Activated CD4-positive, alpha-beta T cell treated with anti-CD3 and anti-CD28 coated beads, Interleukin-2, Interleukin-4, amounts not matched to agents 100 ng/mL and 50 ng/mL, durations not matched to agents 16 hours and 8 hours (primary cell): ENCODE measurements at regions not wholly inside any gene's neighbourhood (a gene's known extent, or its start where the extent isn't known, plus 50 kb on each side); places are given as distances from the start of the nearest gene placed in this dataset.

Experiments
- DNase-seq: peaks from one replicate; pipeline ENCODE4 v3.0.0-alpha.2; 2020; ENCODE audit warnings: low spot score

DNA sequence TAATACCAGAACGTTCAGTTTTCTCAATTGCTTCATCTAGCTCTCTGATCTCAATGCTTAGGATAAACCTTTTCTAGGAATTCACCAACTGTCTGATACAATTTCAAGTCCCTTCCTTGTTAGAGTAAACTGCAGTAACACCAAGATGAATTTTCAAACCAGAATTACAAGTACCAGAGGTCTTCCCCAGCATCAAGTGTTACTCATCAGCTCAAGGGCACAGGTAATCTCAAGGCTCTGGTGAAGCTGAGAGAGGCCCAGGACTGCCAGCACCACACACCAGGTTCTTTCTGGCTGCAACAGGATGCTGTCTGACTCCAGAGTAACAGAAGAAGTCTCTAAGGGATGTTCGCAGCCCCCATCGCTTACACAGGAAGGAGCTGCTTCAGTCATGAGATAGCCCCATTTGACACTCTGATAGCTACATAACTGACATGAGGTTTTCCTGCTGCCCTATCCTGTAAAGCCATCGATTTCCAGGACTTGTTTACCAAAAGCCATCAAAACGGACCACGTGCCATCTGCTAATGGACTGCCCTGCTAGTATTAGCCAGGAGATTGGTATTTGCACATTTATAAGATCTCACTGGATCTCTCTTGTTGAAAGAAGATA lies 549.4 kb downstream of the UTRN start:
- DNase-seq, result no peak

- no peak for DNase-seq
Measured at GRCh38 chr6:144835322-144835973, 550.3 kb downstream of the UTRN start.

DNA sequence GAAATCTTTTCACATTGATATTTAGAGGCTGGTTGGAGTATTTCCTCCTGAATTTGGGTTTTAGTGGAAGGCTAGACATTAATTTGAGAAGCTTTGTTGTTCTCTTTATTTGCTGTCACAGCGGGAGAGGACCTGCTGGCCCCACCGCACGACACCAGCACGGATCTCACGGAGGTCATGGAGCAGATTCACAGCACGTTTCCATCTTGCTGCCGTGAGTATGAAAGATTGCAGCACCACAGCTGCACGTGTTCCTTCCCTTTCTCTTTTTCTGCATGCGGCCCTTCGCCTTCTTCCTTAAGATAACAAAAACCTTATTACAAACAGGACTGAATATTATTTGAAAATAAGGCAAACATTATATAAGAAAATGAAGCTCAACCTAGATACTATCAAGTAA lies 555.5 kb downstream of the UTRN start:
- DNase-seq, result no peak

- no peak for DNase-seq
Measured at GRCh38 chr6:144843701-144844100, 558.6 kb downstream of the UTRN start.

DNA sequence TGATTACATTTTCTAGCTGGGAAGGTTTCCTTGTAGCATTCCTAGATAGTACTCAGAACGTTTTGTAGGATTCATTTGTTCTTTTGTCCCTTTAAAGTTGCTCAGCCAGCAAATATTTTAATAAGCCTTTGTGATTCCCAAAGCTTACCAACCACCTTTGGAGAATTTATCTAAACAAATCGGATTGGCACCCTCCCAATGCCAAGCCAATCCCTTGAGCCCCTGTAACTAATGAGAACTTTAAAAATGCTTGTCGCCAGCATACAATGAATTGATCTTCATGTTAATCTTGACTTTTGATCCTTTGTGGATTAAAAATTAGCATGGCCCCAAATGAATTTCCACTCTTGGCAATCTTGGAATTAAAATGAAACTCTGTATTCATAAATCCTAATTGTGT lies 559.5 kb downstream of the UTRN start:
- no peak for DNase-seq

DNA sequence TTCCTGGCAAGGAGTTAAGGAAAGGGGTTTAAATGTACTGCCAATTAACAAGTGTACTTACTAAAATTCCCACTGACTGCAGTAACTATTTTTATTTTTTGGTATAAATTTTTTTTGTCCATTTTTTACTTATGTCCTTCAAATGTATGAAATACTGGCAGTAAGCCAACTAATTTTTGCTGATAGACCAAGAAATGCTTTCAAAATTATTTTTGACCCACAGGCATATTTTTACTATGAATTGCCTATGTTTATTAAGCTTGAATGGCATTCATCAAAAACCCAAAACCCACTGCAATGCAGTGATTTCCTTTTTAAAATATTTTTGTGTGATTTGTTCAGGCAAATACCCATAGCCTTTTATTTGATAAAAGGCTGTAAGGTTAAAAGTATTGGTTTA lies 560.1 kb downstream of the UTRN start:
- no peak for DNase-seq

DNA sequence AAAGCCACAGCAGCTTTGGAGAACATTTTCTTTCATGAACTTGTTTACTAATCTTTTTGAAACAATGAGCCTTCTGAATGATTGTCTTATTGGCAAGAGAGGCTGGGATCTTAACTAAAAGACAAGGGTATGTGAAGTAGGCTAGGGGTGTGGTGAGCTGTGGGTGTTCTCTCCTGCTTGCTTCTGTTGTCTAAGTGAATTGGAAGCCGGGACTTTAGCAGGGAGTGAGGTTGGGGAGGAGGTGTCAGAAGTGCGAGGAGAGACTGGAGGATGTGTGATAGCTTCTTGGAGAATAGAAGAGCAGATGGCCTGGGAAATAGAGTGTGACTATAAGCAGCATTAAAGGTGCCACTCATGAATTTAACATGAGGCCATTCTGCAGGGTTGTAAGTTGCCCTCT lies 562.8 kb downstream of the UTRN start:
- no peak for DNase-seq

DNA sequence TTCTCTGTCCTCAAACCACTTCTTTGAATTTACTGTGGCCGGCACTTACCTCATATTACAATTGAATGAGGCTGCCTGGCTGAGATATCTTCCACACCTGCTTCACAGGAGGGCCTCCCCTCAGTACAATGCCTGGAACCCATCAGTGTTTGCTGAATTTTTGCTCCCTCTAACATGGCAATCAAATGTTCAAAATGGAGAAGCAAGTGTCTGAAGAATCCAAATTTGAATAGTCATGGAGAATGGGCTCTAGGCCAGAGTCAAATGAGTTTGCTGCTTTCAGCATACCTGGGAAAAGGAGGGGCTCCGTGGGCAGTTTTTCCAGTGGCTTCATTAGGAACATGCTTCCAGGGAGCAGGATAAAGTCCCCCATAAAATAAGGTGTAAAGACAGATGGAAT lies 564.8 kb downstream of the UTRN start:
- no peak for DNase-seq

GRCh38 chr6:144853603-144854002 lies 568.5 kb downstream of the UTRN start:
- no peak for DNase-seq

- DNase-seq, result no peak
Measured at GRCh38 chr6:144854654-144855053, 569.5 kb downstream of the UTRN start.

DNA sequence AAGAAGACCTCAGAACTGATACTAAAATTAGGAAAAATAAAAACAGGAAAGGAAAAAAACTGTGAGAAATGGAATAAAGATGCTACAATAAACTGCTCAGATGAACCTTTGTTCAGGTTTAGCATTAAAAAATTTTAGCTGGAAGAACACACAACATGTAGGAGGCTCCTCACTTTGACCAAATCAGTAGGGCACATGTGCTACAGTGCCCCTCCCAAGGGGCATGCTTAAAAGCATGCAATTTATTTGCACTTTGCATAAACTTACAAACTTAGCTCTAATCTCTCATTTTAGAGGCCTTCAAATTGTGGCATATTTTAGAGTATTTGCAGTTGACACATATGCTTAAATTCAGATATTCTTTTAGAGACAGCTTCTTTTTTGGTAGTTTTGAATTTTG lies 570.2 kb downstream of the UTRN start:
- no peak for DNase-seq

DNA sequence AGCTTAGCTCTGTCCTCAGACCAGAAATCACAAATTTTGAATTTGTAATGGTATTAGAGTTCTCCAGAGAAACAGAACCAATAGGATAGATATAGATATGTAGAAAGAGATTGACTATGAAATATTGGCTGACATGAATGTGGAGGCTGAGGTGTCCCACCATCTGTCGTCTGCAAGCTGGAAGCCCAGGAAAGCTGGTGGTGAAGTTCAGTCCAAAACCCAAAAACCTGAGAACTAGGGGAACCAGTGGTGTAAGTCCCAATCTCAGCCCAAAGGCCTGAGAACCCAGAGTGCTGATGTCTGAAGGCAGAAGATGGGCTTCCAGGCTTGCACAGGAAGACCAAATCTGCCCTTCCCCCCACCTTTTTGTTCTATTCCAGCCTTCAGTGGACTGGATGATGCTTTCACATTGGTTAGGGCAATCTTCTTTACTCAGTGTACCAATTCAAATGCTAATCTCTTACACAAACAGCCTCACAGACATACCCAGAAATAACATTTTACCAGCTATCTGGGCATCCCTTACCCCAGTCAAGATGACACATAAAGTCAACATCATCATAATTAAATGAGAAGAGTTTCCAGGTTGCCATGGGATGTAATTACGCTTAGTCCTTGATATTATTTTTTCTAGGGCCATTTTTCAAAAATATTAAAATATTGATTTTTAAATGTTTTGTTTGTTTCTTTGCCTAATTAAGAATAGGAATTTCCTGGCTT lies 570.8 kb downstream of the UTRN start:
- DNase-seq, result no peak

DNA sequence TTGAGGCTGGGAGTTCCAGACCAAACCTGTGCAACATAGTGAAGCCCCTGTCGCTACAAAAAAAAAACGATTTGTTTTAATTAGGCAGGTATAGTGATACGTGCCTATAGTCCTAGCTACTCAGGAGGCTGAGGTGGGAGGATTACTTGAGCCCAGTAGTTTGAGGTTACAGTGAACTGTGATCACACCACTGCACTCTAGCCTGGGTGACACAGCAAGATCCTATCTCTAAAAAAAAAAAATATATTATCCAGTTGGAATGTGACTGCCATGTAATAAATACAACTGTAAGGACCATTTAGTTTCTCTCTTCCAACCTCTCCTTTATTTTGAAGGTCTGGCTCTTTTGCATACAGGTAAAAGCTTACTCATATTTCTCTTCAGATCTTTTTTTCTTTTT lies 571.5 kb downstream of the UTRN start:
- DNase-seq, result no peak

DNA sequence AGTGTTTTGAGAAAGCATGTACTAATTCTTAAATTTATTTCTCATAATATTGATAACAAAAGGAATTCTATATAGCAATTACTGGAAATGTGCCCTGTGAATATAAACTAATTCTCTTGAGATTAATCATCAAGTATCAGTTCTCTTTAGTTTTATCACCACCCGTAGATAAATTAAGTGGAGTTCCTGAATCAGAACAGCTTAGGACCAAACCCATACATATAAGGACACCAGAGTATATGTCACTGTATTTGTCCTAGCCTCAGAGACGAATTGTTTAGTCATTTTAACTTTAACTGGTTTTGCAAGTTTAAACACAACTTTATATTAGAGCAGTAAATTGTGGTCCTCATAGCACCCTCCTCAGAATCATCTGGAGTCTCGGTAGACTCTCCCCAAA lies 572.0 kb downstream of the UTRN start:
- DNase-seq, result no peak

- no peak for DNase-seq
Measured at GRCh38 chr6:144862769-144863168, 577.6 kb downstream of the UTRN start.

- DNase-seq, result no peak
Measured at GRCh38 chr6:144867761-144868160, 582.6 kb downstream of the UTRN start.

DNA sequence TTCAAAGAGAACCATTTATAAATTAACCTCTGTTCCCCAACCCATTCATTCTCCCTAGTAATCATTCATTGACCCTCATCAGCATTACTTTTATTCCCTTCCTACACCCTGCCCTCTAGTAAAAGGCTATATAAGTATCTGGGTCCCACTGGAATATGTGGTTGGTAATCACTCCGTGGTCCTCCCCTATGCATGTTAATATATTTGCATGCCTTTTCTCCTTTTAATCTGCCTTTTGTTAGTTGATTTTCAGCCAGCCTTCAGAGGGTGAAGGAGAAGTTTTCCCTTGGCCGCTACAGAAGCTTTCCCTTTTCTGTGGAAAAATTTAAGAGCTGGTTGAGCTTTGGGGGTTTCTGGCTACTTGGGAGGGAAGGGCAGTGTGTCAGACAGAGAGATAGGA lies 585.6 kb downstream of the UTRN start:
- DNase-seq, result no peak

DNA sequence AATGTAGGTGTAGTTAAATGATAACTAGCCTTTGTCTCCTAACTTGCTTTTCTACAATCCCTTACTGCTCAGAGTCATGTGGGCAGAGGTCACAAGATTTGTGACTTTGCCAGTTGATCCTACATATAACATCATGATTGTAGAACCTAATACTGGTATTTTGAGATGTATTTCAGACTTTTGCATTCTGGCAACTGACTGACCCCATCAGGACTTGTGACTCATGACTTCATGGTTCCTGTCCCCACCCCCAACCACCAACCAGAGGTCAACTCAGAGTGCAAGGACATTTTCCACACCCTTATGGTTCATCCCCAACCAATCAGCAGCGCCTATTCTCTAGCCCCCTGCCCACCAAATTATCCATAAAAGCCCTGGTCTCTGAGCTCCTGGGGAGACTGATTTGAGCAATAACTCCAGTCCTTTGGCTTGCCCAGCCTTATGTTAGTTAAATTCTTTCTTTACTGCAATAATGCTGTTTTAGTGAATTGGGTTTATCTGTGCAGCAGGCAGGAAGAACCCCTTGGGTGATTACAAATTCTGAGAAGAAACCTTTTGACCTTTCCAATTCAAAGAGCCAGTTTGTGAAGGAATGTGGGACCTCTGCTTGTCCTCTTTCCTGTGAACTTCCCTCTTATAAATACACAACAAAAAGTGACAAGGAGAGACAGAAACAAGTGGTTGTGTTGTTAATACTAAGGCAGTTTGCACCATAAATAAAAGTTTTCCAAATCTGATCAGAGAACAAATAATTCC lies 588.7 kb downstream of the UTRN start:
- DNase-seq, result no peak

- no peak for DNase-seq
Measured at GRCh38 chr6:144876689-144877088, 591.6 kb downstream of the UTRN start.

- no peak for DNase-seq
Measured at GRCh38 chr6:144877118-144877517, 592.0 kb downstream of the UTRN start.

GRCh38 chr6:144878577-144878976 lies 593.4 kb downstream of the UTRN start:
- no peak for DNase-seq

- DNase-seq, result no peak
Measured at GRCh38 chr6:144879436-144879835, 594.3 kb downstream of the UTRN start.

- no peak for DNase-seq
Measured at GRCh38 chr6:144882425-144882824, 597.3 kb downstream of the UTRN start.
